GM12872 (cell line): ENCODE measurements at regions not wholly inside any gene's neighbourhood (a gene's known extent, or its start where the extent isn't known, plus 50 kb on each side); places are given as distances from the start of the nearest gene placed in this dataset.
A peak's percentile ranks its signal among the peaks of the same experiment; 100 is the strongest.

Experiments
- CTCF ChIP-seq: IDR thresholded peaks from 3 replicates; pipeline ENCODE4 v1.5.1; 2011; ENCODE audit warnings: low read depth, mild to moderate bottlenecking, low read length, moderate library complexity; ENCODE audit not compliant: insufficient read depth

GRCh38 chr21:6374232-6374631, 4147.2 kb upstream of the TPTE start:
- peak; percentile 10; the same call in 1 of the 3 replicates for TF ChIP-seq CTCF
